GM23338 (cell line): ENCODE measurements at regions not wholly inside any gene's neighbourhood (a gene's known extent, or its start where the extent isn't known, plus 50 kb on each side); places are given as distances from the start of the nearest gene placed in this dataset.

Source experiments
- ATAC-seq: fragments of 200-7000 bp; cut with Tn5 transposase; 3 replicates; pipeline ENCODE4 v1.9.1; 2020
- DNase-seq: peaks from one replicate; pipeline ENCODE4 v3.0.0-alpha.2; 2015; ENCODE audit warnings: low spot score
- H2AFZ ChIP-seq: fragments of 200-600 bp; sonication (generic); 2 replicates; pipeline ENCODE4 v1.8.0; 2016; ENCODE audit warnings: antibody characterized with exemption, mild to moderate bottlenecking, moderate library complexity
- H3F3A ChIP-seq: fragments of 200-600 bp; sonication (generic); replicated peaks from 2 replicates; pipeline ENCODE4 v1.8.0; 2017; ENCODE audit warnings: antibody characterized with exemption, mixed run types, low read depth
- H3K27ac ChIP-seq: fragments of 200-600 bp; sonication (generic); 2 replicates; pipeline ENCODE4 v1.6.1; 2016; ENCODE audit warnings: low read depth
- H3K27me3 ChIP-seq: fragments of 200-600 bp; sonication (generic); 2 replicates; pipeline ENCODE4 v1.8.0; 2016; ENCODE audit warnings: mild to moderate bottlenecking, mixed run types, moderate library complexity; ENCODE audit not compliant: insufficient read depth
- H3K36me3 ChIP-seq: fragments of 200-600 bp; sonication (generic); 2 replicates; pipeline ENCODE4 v1.8.0; 2016; ENCODE audit warnings: mild to moderate bottlenecking; ENCODE audit not compliant: insufficient read depth
- H3K4me1 ChIP-seq: fragments of 200-600 bp; sonication (generic); 2 replicates; pipeline ENCODE4 v1.8.0; 2016; ENCODE audit warnings: mild to moderate bottlenecking, moderate library complexity; ENCODE audit not compliant: insufficient read depth
- H3K4me2 ChIP-seq: fragments of 200-600 bp; sonication (generic); 2 replicates; pipeline ENCODE4 v1.7.1; 2017; ENCODE audit warnings: mixed run types
- H3K4me3 ChIP-seq: fragments of 200-600 bp; sonication (generic); 2 replicates; pipeline ENCODE4 v1.6.1; 2016; ENCODE audit warnings: mixed run types
- H3K79me2 ChIP-seq: fragments of 200-600 bp; sonication (generic); replicated peaks from 2 replicates; pipeline ENCODE4 v1.8.0; 2017; ENCODE audit warnings: mild to moderate bottlenecking; ENCODE audit not compliant: insufficient read depth
- H3K9me2 ChIP-seq: fragments of 200-600 bp; sonication (generic); 2 replicates; pipeline ENCODE4 v1.8.0; 2017; ENCODE audit not compliant: insufficient read depth
- H4K20me1 ChIP-seq: fragments of 200-600 bp; sonication (generic); replicated peaks from 2 replicates; pipeline ENCODE4 v1.8.0; 2017; ENCODE audit warnings: mild to moderate bottlenecking; ENCODE audit not compliant: insufficient read depth
- H3K27ac Mint-ChIP-seq: 2 replicates; pipeline ENCODE4 v1.8.0; 2020; ENCODE audit warnings: inconsistent platforms, mild to moderate bottlenecking, moderate library complexity, mixed read lengths
- H3K27me3 Mint-ChIP-seq: 3 replicates; pipeline ENCODE4 v1.8.0; 2022; ENCODE audit warnings: low read depth, mild to moderate bottlenecking, moderate library complexity, mixed read lengths, inconsistent platforms; ENCODE audit not compliant: insufficient read depth, poor library complexity
- H3K36me3 Mint-ChIP-seq: 3 replicates; pipeline ENCODE4 v1.8.0; 2021; ENCODE audit warnings: low read depth, mild to moderate bottlenecking, inconsistent platforms, moderate library complexity, mixed read lengths
- H3K4me1 Mint-ChIP-seq: 3 replicates; pipeline ENCODE4 v1.8.0; 2020; ENCODE audit warnings: mild to moderate bottlenecking, inconsistent platforms, mixed read lengths
- H3K4me3 Mint-ChIP-seq: 3 replicates; pipeline ENCODE4 v1.8.0; 2021; ENCODE audit warnings: moderate library complexity, mild to moderate bottlenecking, inconsistent platforms, mixed read lengths
- H3K9me3 Mint-ChIP-seq: 3 replicates; pipeline ENCODE4 v1.8.0; 2020; ENCODE audit warnings: moderate library complexity, mild to moderate bottlenecking, inconsistent platforms, mixed read lengths
- CREB1 ChIP-seq: fragments of 250-450 bp; sonication (Bioruptor Pico); IDR thresholded peaks from 2 replicates; pipeline ENCODE4 v1.5.0; 2020; ENCODE audit warnings: low read depth, mild to moderate bottlenecking, moderate library complexity
- CTCF ChIP-seq, 2 experiments: fragments of 200-600 bp in 1 of 2; sonication (generic) in 1 of 2; conservative IDR thresholded peaks; 2 replicates each; pipeline versions ENCODE4 v1.5.1 to v1.6.1; 2016 to 2017; ENCODE audit warnings: antibody characterized with exemption in 2 of 2, low read depth in 2 of 2, mild to moderate bottlenecking in 2 of 2, moderate library complexity in 1 of 2
- ETS1 ChIP-seq: IDR thresholded peaks from 2 replicates; pipeline ENCODE4 v1.6.1; 2016; ENCODE audit warnings: antibody characterized with exemption
- EZH2 ChIP-seq: fragments of 200-600 bp; sonication (generic); IDR thresholded peaks from one replicate; pipeline ENCODE4 v1.8.0; 2017; ENCODE audit warnings: antibody characterized with exemption, mild to moderate bottlenecking, low read depth; ENCODE audit not compliant: unreplicated experiment
- EZH2phosphoT487 ChIP-seq: fragments of 200-600 bp; sonication (generic); IDR thresholded peaks from one replicate; pipeline ENCODE4 v1.8.1; 2018; ENCODE audit warnings: antibody characterized with exemption; ENCODE audit not compliant: unreplicated experiment
- JUNB ChIP-seq: IDR thresholded peaks from one replicate; pipeline ENCODE4 v1.6.1; 2016; ENCODE audit warnings: antibody characterized with exemption; ENCODE audit not compliant: unreplicated experiment
- NANOG ChIP-seq: IDR thresholded peaks from 2 replicates; pipeline ENCODE4 v1.6.1; 2016; ENCODE audit warnings: antibody characterized with exemption, borderline replicate concordance
- POLR2AphosphoS5 ChIP-seq: IDR thresholded peaks from 2 replicates; pipeline ENCODE4 v1.6.1; 2016; ENCODE audit warnings: antibody characterized with exemption, low read depth
- STAT1 ChIP-seq: IDR thresholded peaks from one replicate; pipeline ENCODE4 v1.6.1; 2016; ENCODE audit warnings: antibody characterized with exemption; ENCODE audit not compliant: unreplicated experiment
- ZNF114 ChIP-seq: fragments of 250-450 bp; sonication (Bioruptor Pico); IDR thresholded peaks from 2 replicates; pipeline ENCODE4 v1.5.0; 2020; ENCODE audit warnings: mild to moderate bottlenecking, moderate library complexity
- ZNF331 ChIP-seq: fragments of 250-450 bp; sonication (Bioruptor Pico); IDR thresholded peaks from 2 replicates; pipeline ENCODE4 v1.5.0; 2020; ENCODE audit warnings: low read depth, mild to moderate bottlenecking, moderate library complexity
- ZNF462 ChIP-seq: fragments of 250-450 bp; sonication (Bioruptor Pico); IDR thresholded peaks from 2 replicates; pipeline ENCODE4 v1.5.0; 2020; ENCODE audit warnings: mild to moderate bottlenecking, moderate library complexity
- TF ChIP-seq, protein P1 (sequence below): IDR thresholded peaks from one replicate; pipeline ENCODE4 v1.6.1; 2018; ENCODE audit warnings: antibody characterized with exemption; ENCODE audit not compliant: unreplicated experiment

DNA sequence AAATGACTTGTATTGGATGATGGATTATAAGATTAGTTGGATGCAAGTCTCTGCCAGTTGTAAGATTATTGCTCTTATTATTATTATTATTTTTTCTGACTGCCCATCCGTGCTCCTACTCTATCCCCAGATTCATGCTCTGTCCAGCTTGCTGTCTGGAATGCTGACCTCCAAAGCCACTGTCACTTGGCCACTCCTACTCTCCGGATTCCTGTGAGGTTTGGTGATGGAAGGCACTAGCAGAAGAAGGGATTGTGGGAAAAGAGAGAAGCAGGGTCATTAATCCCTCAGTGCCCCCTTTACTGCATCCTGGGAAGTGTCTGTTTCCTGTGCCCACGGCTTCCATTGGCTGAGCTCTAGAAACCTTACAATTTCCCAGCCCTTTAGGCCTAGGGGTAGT lies 76.3 kb upstream of the IL12B start:
- Histone ChIP-seq H3K9me2 (no peaks in the 10 kb centered on the region), H3F3A (no peaks in the 10 kb centered on the region), H3K4me1 (no peaks in the 10 kb centered on the region), H3K4me3 (no peak overlapping the region), H3K27ac (no peak overlapping the region), H3K4me2 (no peak overlapping the region), H3K36me3 (no peaks in the 10 kb centered on the region), H4K20me1 (no peaks in the 10 kb centered on the region), H2AFZ (no peak overlapping the region), H3K27me3 (no peaks in the 10 kb centered on the region), H3K79me2 (no peaks in the 10 kb centered on the region)
- TF ChIP-seq ZNF331 (CRISPR knock-in tag) (no peak), JUNB (no peak), ETS1 (no peak), POLR2AphosphoS5 (no peak), ZNF114 (CRISPR knock-in tag) (no peak), NANOG (no peak), EZH2 (no peak), CTCF (conservative IDR thresholded peaks at IDR 0.05; ENCODE audit: low read depth in 2 of 2) (no peak), EZH2phosphoT487 (no peak), ZNF462 (no peak), STAT1 (no peak), CREB1 (CRISPR knock-in tag) (no peak)
- TF ChIP-seq, protein P1, sequence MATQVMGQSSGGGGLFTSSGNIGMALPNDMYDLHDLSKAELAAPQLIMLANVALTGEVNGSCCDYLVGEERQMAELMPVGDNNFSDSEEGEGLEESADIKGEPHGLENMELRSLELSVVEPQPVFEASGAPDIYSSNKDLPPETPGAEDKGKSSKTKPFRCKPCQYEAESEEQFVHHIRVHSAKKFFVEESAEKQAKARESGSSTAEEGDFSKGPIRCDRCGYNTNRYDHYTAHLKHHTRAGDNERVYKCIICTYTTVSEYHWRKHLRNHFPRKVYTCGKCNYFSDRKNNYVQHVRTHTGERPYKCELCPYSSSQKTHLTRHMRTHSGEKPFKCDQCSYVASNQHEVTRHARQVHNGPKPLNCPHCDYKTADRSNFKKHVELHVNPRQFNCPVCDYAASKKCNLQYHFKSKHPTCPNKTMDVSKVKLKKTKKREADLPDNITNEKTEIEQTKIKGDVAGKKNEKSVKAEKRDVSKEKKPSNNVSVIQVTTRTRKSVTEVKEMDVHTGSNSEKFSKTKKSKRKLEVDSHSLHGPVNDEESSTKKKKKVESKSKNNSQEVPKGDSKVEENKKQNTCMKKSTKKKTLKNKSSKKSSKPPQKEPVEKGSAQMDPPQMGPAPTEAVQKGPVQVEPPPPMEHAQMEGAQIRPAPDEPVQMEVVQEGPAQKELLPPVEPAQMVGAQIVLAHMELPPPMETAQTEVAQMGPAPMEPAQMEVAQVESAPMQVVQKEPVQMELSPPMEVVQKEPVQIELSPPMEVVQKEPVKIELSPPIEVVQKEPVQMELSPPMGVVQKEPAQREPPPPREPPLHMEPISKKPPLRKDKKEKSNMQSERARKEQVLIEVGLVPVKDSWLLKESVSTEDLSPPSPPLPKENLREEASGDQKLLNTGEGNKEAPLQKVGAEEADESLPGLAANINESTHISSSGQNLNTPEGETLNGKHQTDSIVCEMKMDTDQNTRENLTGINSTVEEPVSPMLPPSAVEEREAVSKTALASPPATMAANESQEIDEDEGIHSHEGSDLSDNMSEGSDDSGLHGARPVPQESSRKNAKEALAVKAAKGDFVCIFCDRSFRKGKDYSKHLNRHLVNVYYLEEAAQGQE, result no peak
- H3K27ac Mint-ChIP-seq, result no peak overlapping the region
- no peak for ATAC-seq
- H3K36me3 Mint-ChIP-seq, result no peaks in the 10 kb centered on the region
- no peaks in the 10 kb centered on the region for H3K9me3 Mint-ChIP-seq
- H3K27me3 Mint-ChIP-seq, result peaks cover 2% of the 10 kb centered on the region
- peaks cover 15% of the 10 kb centered on the region; the same call in 2 of the 3 replicates for H3K4me1 Mint-ChIP-seq
- no peak for DNase-seq
- no peak overlapping the region for H3K4me3 Mint-ChIP-seq
